ENCODE measurements at regions not wholly inside any gene's neighbourhood (a gene's known extent, or its start where the extent isn't known, plus 50 kb on each side); places are given as distances from the start of the nearest gene placed in this dataset.
"Not testable (repeated sequence)": the region's sequence is repeated elsewhere in the genome, so short reads cannot be mapped to it uniquely, and the experiment has no call there.

DNA sequence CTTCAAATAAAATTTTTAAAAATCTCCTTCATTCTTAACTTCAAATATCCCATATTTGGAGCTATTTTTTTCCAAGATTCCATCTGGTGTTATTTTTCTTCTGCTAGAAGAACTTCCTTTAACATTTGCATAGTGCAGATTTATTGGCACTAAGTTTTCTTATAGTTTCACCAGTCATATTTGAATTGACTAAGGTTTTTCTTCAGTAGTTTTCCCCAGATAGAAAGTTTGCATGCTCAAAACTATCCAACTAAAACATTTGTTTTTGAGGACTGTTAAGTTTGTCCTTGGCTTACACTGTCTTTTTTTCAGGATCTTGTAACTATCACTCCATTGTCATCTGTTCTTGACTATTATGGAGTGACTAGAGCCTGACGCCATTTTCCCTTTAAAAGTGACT, 606.7 kb downstream of the TAF11L14 start:
- no peak for DNase-seq (ENCODE audit: low spot score)

DNA sequence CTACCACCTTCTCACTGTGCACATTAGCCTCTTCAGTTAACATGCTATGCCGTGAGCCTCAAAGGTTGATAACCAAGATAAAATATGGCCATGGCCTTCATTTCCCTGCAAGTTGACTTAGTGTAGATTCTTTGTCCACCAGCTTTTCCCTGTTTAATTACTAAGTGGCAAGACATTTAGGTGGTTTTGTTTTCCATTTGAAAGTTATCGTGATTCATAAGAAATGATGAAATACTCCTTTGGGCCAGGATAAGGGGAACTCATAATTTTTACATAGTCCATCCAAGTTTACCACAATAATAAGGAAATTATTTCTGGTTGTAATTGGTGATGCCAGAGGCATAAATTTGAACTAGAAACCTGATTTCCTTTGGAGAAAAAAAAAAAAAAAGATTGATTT, 609.6 kb downstream of the TAF11L14 start:
- DNase-seq (ENCODE audit: low spot score): no peak

DNA sequence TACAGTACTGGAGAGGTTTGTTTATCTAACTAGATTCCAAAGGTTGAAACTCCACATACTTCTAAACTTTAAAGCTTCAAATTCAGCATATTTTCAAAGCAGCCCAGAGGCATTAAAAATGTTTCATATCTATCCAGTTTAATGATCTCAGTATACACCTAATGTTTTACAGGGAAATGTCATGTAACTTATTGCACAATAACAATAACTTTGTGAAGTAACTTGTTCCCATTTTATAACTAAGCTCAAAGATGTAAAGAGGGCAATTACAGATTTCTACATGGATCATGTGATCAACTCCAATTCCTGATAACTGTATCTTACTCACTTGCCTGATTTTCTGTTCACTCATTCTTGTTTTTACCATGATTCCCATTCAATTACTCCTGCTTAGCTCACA, 610.0 kb downstream of the TAF11L14 start:
- DNase-seq (ENCODE audit: low spot score): no peak

DNA sequence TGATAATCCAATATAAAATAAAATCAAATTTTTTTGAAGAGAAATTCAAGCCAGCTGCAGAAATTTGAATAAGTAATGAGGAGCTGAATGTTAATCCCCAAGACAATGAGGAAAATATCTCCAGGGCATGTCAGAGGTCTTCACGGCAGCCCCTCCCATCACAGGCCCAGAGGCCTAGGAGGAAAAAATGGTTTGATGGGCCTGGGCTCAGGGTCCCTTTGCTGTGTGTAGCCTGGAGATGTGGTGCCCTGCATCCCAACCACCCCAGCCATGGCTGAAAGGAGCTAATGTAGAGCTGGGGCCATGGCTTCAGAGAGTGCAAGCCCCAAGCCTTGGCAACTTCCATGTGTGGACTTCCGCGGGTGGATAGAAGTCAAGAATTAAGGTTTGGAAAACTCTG, 618.3 kb downstream of the TAF11L14 start:
- no peak for DNase-seq (ENCODE audit: low spot score)

DNA sequence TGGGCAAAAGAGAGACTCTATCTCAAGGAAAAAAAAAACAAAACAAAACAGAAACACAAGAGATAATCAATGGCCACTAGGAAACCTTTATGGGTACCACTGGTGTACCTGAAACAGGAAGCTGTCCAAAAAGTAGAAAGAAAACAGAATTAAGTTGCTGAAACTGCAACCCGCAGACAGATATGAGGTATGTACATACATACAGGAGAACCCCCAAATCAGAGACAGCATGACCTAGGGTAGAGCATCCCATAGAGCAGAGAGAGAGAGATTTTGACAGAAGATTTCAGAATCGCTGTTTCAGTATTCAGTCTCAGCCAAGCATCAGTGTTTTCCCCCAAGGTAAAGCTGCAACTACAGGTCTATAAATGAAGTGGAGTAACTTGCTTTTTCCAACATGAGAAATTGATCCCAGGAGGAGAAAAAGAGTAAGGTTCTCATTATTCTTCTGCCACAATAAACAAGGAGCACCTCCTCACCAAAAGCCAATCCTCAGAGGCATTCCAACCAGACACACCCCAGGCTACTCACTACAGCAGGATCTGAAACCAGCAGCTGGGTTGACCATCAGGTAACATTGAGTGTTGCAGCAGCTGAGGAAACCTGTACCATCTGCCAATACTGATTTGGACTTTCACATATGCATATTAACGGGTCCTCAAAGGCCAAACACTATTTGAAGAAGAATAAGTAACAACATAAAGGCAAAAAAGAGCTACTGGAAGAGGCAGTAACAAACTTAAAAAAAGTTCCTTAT, 630.0 kb downstream of the TAF11L14 start:
- DNase-seq (ENCODE audit: low spot score): no peak

DNA sequence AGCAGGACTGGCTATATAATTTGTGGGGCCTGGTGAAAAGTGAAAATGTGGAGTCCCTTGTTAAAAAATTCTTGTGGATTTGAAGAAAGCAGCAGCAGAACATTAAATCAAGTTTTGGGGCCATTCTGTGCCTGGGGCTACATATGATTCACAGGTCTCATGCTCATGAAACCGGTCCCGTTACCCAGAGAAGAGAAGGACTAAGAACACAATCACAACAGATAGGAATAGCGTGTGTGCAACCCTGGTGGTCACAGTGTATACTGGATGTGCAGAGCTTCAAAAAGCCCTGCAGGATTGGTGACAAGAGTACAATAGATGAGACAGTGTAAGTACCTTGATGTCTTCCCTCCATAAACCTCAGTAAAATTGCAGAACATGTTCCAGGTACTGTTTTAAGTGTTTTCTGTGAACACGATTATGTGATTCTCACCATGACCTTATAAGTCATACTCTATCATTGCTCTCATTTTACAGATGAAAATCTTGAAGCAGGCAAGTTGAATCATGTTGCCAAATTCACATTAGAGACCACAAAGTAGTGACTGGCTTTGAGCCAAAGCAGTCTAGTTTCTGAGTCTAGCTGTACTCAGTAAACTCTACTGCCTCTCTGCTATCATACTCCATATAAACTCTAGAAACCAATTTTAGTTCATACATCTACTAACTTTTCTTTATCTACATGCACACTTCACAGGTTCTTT, 636.5 kb downstream of the TAF11L14 start:
- DNase-seq (ENCODE audit: low spot score): no peak

DNA sequence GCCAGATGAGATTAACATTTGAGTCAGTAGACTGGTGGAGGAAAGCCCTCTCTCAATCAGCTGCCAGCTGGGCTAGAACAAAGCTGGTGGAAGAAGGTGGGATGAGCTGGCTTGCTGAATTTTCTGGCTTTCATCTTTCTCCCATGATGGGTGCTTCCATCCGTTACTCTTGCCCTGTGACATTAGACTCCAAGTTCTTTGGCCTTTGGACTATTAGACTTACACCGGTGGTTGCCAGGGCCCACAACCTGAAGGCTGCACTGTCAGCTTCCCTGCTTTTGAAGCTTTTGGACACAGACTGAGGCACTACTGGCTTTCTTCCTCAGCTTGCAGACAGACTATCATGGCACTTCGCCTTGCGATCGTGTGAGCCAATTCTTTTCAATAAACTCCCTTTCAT, 642.7 kb downstream of the TAF11L14 start:
- DNase-seq (ENCODE audit: low spot score): no peak

DNA sequence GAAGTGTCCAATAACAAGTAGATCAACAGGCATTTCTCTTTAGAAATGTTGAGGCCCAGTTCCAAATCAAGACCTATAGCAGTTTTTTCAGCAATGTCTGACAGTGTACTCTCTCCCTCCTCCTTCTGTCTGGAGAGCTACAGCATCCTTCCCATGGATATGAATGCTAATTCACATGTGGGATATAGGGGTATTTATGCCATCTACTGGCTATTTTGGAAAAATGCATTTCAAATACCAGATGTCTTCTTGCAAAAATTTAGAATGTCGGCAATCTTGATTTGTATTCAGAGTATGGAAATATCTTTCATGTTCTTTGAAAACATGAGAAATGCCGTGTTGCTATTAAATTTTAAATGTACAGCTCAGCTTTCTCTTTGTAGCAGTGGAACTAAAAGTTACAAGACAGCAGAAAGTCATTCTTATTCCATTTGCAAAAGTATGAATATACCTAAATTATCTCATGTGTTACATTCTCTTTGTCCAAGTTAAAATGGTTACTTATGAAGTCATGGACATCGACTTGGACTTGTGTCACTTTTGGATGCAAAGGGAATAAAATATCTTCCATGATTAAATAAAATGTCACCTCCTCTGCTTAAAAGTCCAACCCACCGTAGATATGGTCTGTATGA, 647.8 kb downstream of the TAF11L14 start:
- peak; percentile 63 for DNase-seq (ENCODE audit: low spot score)

DNA sequence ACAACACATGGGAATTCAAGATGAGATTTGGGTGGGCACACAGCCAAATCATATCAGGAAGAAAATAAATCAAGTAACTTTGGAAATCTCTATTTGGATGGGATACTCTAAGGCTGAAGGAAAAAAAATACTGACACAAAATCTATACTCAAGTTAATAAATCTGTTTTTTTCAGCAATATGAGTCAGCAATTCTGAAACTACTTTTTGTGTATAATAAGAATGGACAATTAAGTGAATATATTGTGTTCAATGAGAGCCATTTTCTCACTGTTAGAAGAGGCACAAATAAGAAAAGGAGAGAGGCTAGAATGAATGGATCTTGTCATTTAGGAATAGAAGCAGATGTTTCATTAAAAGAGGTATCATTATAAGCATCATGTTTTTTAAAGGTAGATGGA, 651.0 kb downstream of the TAF11L14 start:
- no peak for DNase-seq (ENCODE audit: low spot score)

DNA sequence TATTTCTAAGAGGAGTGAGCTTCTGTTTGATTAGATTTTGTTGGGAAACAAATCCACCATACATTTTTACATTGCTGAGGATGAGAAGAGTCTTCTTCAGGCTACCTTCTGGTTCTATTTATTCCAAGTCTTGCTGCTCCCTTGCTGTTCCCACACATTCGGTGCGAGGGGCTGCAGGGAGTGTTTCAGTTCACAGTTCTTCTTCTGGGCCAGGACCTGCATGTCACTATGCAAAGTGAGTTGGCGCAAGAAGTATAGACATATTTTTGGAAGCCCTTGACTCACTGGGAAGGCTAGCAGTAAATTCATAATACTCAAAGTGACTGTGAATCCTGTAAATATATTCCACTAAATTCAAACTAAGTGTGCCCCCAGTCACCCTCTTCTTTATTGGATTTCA, 657.9 kb downstream of the TAF11L14 start:
- no peak for DNase-seq (ENCODE audit: low spot score)

DNA sequence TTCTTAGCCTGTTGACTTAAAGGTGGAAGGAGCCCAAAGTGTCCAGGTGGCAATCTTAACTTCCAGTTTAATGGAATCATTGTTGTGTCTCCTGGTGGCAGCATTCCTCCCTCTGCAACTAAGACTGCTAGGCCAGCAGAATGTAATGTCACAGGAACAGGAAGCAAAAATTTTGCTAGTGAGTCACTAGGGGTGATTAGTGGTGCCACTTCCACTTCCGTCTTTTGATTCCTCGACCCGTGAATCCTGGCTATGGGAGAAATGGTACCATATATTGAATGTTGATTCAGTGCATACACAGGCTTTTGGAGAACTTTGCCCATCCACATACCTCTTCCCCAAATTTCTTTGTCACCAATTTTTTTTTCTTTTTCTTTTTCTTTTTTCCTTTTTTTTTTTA, 661.4 kb downstream of the TAF11L14 start:
- DNase-seq (ENCODE audit: low spot score): not testable (repeated sequence)

DNA sequence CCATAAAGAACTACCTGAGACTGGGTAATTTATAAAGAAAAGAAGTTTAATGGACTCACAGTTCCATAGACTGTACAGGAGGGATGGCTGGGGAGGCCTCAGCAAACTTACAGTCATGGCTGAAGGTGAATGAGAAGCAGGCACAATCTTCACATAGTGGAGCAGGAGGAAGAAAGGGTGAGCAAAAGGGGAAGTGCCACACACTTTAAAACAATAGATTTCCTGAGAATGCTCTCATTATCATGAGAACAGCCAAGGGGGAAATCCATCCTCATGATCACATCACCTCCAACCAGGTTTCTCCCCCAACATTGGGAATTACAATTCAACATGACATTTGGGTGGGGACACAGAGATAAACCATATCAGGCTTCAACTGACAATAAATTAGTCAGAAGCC, 664.9 kb downstream of the TAF11L14 start:
- DNase-seq (ENCODE audit: low spot score): no peak

DNA sequence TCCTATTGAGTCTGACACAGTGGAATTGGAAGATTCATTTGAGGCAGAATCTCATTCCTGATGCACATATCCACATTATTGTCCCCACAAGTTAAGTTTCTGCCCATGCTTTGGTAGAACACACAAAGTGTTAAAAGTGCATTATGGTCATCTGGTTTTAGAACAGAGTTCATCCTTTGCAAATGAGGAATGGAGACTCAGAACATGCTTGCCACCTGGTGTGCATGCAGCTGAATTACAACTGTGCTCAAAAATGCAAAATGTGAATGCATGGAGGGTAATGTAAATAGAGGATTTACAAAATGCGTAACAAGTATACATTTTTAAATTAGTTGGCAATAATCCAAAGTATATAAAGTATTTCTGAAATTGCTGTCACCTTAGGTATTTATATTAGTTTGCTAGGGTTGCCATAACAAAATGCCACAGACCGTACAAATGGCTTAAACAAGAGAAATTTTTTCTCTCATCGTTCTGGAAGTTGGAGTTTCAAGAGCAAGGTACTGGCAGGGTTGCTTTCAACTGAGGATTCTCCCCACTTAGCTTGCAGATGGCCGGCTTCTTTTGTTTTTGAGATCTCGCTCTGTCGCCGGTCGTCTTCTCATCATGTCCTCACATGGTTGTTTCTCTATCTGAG, 671.1 kb downstream of the TAF11L14 start:
- peak; percentile 61 for DNase-seq (ENCODE audit: low spot score)

DNA sequence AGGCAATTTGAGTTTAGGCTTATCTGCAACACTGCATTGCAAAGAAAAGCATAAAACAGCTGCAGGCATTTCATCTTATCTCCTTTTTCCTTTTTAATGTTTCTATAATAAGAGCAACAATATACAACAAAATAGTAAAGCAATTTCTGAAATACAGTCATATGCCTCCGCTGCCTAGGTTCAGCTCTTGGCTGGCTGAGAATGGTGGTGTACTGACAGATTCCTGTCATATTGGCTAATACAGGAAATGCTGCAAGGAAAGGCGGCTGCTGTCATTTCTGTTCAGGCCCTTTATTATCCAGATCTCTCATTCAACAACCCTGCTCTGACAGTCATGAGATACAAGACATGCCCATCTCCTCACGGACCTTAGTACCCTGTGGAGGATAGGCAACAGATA, 677.0 kb downstream of the TAF11L14 start:
- DNase-seq (ENCODE audit: low spot score): no peak

DNA sequence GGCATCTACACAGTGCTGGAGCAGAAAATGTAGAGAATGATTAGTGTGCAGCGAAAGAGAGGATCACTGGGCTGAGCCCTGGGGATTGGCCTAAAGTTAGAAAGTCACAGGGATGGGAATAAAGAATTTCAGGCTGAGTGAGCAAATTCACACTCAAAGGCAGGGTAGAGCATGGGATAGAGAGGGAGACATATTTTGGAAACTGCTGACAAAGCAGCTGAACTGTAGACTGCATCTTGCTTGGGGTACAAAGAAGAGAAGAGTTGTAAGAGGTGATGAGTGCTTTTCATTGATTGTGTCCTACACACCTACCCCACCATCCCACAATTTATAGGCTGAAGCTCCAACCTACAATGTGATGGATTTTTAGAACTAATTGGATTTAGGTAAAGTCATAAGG, 677.8 kb downstream of the TAF11L14 start:
- no peak for DNase-seq (ENCODE audit: low spot score)

DNA sequence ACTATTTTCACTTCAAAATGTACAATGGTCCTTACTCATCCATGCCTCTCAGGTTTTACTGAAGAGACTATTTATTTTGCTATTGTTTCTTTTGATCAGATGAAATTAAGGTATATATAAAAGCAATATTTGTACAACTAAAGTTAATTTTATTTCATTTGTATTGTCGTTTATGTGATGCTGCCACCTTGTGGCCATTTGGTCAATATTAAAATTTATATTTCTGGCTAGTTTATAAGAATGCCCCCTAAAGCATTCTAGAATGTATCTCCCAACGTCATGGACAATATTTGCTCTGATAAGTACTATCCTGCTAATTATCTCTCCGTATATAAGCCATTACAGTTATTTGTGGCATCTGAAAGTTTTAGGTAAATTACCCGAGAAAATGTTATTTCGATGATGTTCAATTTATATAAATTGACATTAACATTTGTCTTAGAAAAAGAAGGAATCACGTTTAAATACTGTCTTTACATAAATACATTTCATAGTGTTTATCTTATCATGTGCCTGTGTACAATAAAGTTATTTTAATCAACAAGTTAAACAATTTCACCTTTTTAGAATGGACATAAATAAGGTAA, 680.0 kb downstream of the TAF11L14 start:
- DNase-seq (ENCODE audit: low spot score): peak; percentile 30

DNA sequence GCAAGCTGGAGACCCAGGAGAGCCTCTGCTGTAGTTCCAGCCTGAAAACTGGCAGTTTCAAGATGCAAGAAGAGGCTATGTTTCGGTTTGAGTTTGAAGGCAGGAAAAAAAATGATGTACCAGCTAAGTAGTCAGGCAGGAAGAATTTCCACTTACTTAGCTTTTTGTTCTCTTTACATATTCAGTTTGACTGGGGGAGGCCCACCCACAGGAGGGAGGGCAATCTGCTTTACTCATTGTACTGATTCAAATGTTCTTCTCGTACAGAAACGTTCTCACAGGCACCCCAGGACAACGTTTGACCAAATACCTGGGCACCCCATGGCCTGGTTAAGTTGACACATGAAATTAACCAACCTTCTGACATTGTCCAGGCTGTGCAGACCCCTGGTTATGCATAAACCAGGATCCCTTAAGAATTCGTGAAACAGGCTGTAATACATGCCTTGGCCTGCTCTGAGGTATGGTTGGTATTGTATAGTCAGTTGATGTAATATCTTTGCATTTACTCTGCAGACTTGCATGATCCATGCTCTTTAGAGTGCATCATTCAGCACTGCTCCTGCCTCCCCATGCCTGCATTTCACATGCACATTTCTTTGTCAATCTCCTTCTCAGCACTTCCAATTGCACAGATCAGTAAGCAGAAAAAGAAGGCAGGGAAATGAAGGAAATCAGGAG, 687.1 kb downstream of the TAF11L14 start:
- DNase-seq (ENCODE audit: low spot score): no peak

DNA sequence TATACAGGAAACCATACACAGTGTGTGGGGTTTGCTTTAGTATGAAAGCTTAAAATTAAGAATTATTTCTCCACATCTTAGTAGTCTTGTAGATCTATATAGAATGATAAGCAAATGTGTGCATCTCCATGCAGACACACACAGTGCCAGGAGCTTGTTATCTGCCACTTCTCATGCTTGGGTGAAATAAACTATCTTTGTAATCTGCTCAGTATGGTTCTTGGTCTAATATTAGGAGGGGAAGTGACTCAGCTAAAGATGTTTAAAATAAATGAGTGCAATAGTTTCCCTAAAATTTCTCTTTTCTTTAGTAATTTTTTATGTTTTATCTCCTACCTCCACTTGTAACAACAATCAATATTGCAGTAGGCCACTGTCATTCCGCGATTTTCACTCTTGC, 689.6 kb downstream of the TAF11L14 start:
- no peak for DNase-seq (ENCODE audit: low spot score)

DNA sequence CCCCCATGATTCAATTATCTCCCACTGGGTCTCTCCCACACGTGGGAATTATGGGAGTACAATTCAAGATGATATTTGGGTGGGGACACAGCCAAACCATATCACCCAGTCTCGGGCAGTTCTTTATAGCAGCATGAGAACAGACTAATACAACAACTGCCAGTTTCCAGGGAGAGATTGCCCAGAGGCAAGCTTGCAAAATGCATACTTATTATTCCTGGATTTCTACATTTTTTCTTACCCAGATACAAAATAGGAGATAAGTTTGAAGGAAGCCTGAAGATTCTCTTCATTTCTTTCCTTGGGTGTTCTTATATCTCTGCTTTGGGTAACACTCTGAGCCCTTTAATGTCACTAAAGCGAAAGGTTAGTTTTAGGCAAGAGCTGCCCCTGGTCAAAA, 691.2 kb downstream of the TAF11L14 start:
- DNase-seq (ENCODE audit: low spot score): no peak

DNA sequence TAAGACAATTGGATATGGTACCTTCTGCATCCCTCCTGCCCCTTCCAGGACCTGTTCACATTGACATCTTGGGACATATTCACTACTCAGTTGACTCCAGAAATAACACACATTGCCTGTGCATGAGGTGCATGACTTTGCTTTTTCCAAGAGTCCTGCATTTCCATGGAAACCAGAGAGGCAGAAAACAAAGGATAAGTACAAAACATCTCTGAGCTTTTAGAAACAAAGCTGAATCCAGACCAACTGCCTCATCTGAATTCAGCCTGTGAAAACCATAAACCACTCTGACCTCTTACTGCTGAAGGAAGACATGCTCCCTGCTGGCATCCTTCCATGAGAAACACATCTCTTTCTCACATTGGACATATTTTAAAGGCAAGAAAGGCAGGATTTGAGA, 695.1 kb downstream of the TAF11L14 start:
- no peak for DNase-seq (ENCODE audit: low spot score)

DNA sequence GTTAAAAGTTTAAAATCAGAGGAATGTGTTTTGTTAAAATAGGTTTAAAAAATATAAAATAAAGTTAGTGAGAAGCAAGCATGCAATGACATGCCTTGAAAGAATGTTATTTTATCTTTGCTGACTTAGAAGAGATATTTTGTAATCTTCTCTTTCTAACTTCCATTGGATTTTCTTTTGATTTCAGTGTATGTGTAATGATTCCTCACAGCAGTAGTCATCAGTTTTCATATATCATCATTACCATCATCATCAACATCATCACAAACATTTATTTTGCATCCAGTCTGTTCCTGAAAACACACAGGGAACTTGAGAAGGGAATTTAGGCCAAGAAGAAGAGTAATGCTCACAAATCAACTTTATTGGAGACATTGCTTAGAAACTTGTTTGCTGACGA, 699.6 kb downstream of the TAF11L14 start:
- no peak for DNase-seq (ENCODE audit: low spot score)

DNA sequence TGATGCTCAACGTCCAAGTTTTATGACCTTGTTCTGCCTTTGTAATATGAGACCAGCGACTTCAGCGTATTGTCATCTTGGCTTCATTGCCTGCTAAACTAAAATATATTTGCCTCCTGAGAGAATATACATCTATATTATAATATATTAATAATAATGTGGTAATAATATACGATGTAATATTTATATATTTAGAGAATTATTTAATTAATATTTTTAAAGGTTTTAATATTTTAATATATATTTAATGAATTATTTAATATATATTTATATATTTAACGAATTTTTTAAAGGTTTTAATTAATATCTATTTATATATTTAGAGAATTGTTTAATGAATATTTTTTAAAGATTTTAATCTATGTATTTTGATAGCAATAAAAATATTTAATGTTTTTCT, 700.7 kb downstream of the TAF11L14 start:
- DNase-seq (ENCODE audit: low spot score): no peak
